MCF 10A (cell line): ENCODE measurements at regions not wholly inside any gene's neighbourhood (a gene's known extent, or its start where the extent isn't known, plus 50 kb on each side); places are given as distances from the start of the nearest gene placed in this dataset.

Source experiments
- BruUV-seq: library from RNA; stranded (reverse); fragments of 400-500 nt; replicated peaks from 2 replicates; lab custom pipeline; 2021; lab: Mats Ljungman, UMichigan
- CTCF ChIA-PET: fragments of 300-600 bp; sonication (Branson Sonifier 250); formaldehyde crosslinking; extraction: SDS; loops from one replicate; lab custom pipeline; 2021; ENCODE audit warnings: antibody characterized with exemption, inconsistent platforms; lab: Yijun Ruan, JAX
- POLR2A ChIA-PET: fragments of 300-600, 350-650 bp; sonication (Branson Sonifier 250); formaldehyde crosslinking; extraction: SDS; loops from one replicate; lab custom pipeline; 2020; ENCODE audit warnings: antibody characterized with exemption, inconsistent platforms; lab: Yijun Ruan, JAX
- DNase-seq: peaks from one replicate; pipeline ENCODE4 v3.0.0-alpha.2; 2018; ENCODE audit not compliant: unreplicated experiment
- H3K27ac Mint-ChIP-seq: one replicate; pipeline ENCODE4 v1.8.0; 2022; ENCODE audit warnings: mild to moderate bottlenecking, low read depth, mixed read lengths; ENCODE audit not compliant: unreplicated experiment
- H3K27me3 Mint-ChIP-seq: one replicate; pipeline ENCODE4 v1.8.0; 2022; ENCODE audit warnings: mixed read lengths; ENCODE audit not compliant: insufficient read depth, unreplicated experiment
- H3K36me3 Mint-ChIP-seq: one replicate; pipeline ENCODE4 v1.8.0; 2022; ENCODE audit warnings: mild to moderate bottlenecking, moderate library complexity, mixed read lengths; ENCODE audit not compliant: insufficient read depth, unreplicated experiment
- H3K4me1 Mint-ChIP-seq: one replicate; pipeline ENCODE4 v1.8.0; 2022; ENCODE audit warnings: mixed read lengths; ENCODE audit not compliant: insufficient read depth, unreplicated experiment
- H3K4me3 Mint-ChIP-seq: one replicate; pipeline ENCODE4 v1.8.0; 2022; ENCODE audit warnings: mild to moderate bottlenecking, moderate library complexity, mixed read lengths; ENCODE audit not compliant: unreplicated experiment
- H3K9me3 Mint-ChIP-seq: one replicate; pipeline ENCODE4 v1.8.0; 2022; ENCODE audit warnings: mixed read lengths; ENCODE audit not compliant: unreplicated experiment
- CTCF ChIP-seq: fragments of 200-600 bp; IDR thresholded peaks from one replicate; pipeline ENCODE4 v1.8.0; 2022; ENCODE audit warnings: antibody characterized with exemption, mild to moderate bottlenecking; ENCODE audit not compliant: unreplicated experiment
- intact Hi-C: fragments of 100-400 bp; cut with micrococcal nuclease; formaldehyde crosslinking; loops from 2 replicates; pipeline ENCODE4 v1.14.1; 2022

GRCh38 chr3:137242836-137243400, 285.1 kb downstream of the IL20RB start:
- H3K27me3 Mint-ChIP-seq: no peaks in the 10 kb centered on the region
- BruUV-seq: no TSS peak
- H3K4me3 Mint-ChIP-seq: no peak overlapping the region
- TF ChIP-seq CTCF: no peak
- CTCF ChIA-PET: interaction anchor here (0.6 kb wide), 1 partner anchor 418 kb away, joined by 3 read pairs; no protein-coding TSS in a partner anchor
- H3K36me3 Mint-ChIP-seq: no peaks in the 10 kb centered on the region
- H3K4me1 Mint-ChIP-seq: no peaks in the 10 kb centered on the region
- POLR2A ChIA-PET: no interaction called here
- no peak for DNase-seq
- no peaks in the 10 kb centered on the region for H3K9me3 Mint-ChIP-seq
- no peak overlapping the region for H3K27ac Mint-ChIP-seq
- intact Hi-C loops: no loop called here

GRCh38 chr3:137246491-137246890, 288.7 kb downstream of the IL20RB start:
- DNase-seq: no peak
- no peaks in the 10 kb centered on the region for H3K27me3 Mint-ChIP-seq
- H3K36me3 Mint-ChIP-seq: no peaks in the 10 kb centered on the region
- H3K4me1 Mint-ChIP-seq: no peaks in the 10 kb centered on the region
- intact Hi-C loops: no loop called here
- H3K9me3 Mint-ChIP-seq: peaks cover 8% of the 10 kb centered on the region
- CTCF ChIA-PET: no interaction called here
- no peak for TF ChIP-seq CTCF
- no peak overlapping the region for H3K4me3 Mint-ChIP-seq
- POLR2A ChIA-PET: no interaction called here
- no TSS peak for BruUV-seq
- H3K27ac Mint-ChIP-seq: no peak overlapping the region

GRCh38 chr3:137249311-137249940, 291.6 kb downstream of the IL20RB start:
- BruUV-seq: no TSS peak
- Mint-ChIP-seq H3K9me3 (peaks cover 8% of the 10 kb centered on the region), H3K4me1 (no peaks in the 10 kb centered on the region), H3K36me3 (no peaks in the 10 kb centered on the region), H3K27me3 (no peaks in the 10 kb centered on the region), H3K27ac (no peak overlapping the region), H3K4me3 (no peak overlapping the region)
- DNase-seq: no peak
- no peak for TF ChIP-seq CTCF
- ChIA-PET POLR2A (no interaction called here), CTCF (no interaction called here)
- intact Hi-C loops: no loop called here

- H3K4me1 Mint-ChIP-seq: peaks cover 9% of the 10 kb centered on the region
- no peaks in the 10 kb centered on the region for H3K27me3 Mint-ChIP-seq
- TF ChIP-seq CTCF: no peak
- H3K4me3 Mint-ChIP-seq: no peak overlapping the region
- no peak for DNase-seq
- no peaks in the 10 kb centered on the region for H3K9me3 Mint-ChIP-seq
- CTCF ChIA-PET: interaction anchor here (0.8 kb wide), 1 partner anchor 712 kb away, joined by 3 read pairs; no protein-coding TSS in a partner anchor
- BruUV-seq: no TSS peak
- intact Hi-C loops: no loop called here
- no peaks in the 10 kb centered on the region for H3K36me3 Mint-ChIP-seq
- POLR2A ChIA-PET: no interaction called here
- H3K27ac Mint-ChIP-seq: no peak overlapping the region
These were observed 301.3 kb downstream of the IL20RB start for GRCh38 chr3:137259089-137259488.
